ENCODE measurements at regions not wholly inside any gene's neighbourhood (a gene's known extent, or its start where the extent isn't known, plus 50 kb on each side); places are given as distances from the start of the nearest gene placed in this dataset.

DNA sequence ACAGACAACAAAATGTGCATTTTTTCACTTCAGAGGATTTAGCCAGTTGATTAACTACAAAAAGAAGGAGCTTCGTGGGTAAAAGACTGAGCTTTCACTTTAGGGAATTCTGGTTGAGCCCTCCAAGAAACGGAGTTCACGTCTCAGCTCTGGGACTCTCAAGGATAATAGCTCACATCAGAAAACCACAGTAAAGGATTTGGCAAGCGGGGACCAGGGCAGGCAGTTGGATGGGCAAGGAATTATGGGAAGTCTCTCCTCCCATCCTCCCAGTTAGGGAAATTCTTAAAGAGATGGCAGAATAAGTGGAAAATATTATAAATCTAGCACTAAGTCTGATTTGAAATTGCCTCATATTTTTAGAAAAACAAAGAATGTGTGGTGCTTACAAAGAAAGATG is 188.3 kb upstream of the EOMES start:
- no peak for DNase-seq (ENCODE audit: low spot score, unreplicated experiment)
- TF ChIP-seq CTCF (IDR thresholded peaks at IDR 0.05; ENCODE audit: unreplicated experiment): no peak
- Mint-ChIP-seq H3K27ac (no peak overlapping the region), H3K4me1 (ENCODE audit: low read depth) (no peaks in the 10 kb centered on the region), H3K4me3 (ENCODE audit: low read depth) (no peak overlapping the region), H3K27me3 (peaks cover 3% of the 10 kb centered on the region), H3K36me3 (ENCODE audit: insufficient read depth) (no peaks in the 10 kb centered on the region), H3K9me3 (ENCODE audit: low read depth) (no peaks in the 10 kb centered on the region)

- Mint-ChIP-seq H3K36me3 (ENCODE audit: insufficient read depth) (peaks cover 2% of the 10 kb centered on the region), H3K4me1 (ENCODE audit: low read depth) (no peaks in the 10 kb centered on the region), H3K4me3 (ENCODE audit: low read depth) (no peak overlapping the region), H3K27me3 (peaks cover under 1% of the 10 kb centered on the region), H3K27ac (no peak overlapping the region), H3K9me3 (ENCODE audit: low read depth) (no peaks in the 10 kb centered on the region)
- no peak for TF ChIP-seq CTCF (IDR thresholded peaks at IDR 0.05; ENCODE audit: unreplicated experiment)
- no peak for DNase-seq (ENCODE audit: low spot score, unreplicated experiment)
These were observed 192.1 kb upstream of the EOMES start for GRCh38 chr3:27914199-27914598.

- Mint-ChIP-seq H3K36me3 (ENCODE audit: insufficient read depth) (no peaks in the 10 kb centered on the region), H3K27me3 (no peaks in the 10 kb centered on the region), H3K4me1 (ENCODE audit: low read depth) (no peaks in the 10 kb centered on the region), H3K4me3 (ENCODE audit: low read depth) (no peak overlapping the region), H3K27ac (no peak overlapping the region), H3K9me3 (ENCODE audit: low read depth) (no peaks in the 10 kb centered on the region)
- no peak for TF ChIP-seq CTCF (IDR thresholded peaks at IDR 0.05; ENCODE audit: unreplicated experiment)
- no peak for DNase-seq (ENCODE audit: low spot score, unreplicated experiment)
These were observed 201.4 kb upstream of the EOMES start for GRCh38 chr3:27923349-27924068.

- no peak for TF ChIP-seq CTCF (IDR thresholded peaks at IDR 0.05; ENCODE audit: unreplicated experiment)
- Mint-ChIP-seq H3K36me3 (ENCODE audit: insufficient read depth) (no peaks in the 10 kb centered on the region), H3K9me3 (ENCODE audit: low read depth) (no peaks in the 10 kb centered on the region)
These were observed 205.8 kb upstream of the EOMES start for GRCh38 chr3:27927882-27928281.

DNA sequence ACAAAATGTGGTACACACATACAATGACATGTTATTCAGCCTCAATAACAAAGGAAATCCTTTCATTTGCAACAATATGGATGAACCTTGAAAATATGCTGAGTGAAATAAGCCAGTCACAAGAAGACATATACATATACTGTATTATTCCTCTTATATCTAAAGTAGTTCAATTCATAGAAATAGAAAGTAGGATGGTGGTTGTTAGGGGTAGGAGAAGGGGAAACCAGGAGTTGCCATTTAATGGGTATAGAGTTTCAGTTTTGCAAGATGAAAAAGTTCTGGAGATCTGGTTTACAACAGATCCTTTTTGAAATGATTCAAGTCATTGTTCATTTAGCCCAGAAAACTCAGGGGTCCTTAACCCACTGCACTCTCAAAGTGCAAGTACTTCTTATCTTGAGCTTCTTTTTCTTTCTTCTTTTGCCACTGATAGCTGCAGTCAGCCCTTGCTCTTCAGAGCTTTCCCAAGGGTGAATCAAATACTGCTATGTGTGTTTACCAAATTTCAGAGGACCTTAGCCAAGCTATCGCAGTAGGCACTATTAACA is 208.0 kb upstream of the EOMES start:
- Mint-ChIP-seq H3K9me3 (ENCODE audit: low read depth) (no peaks in the 10 kb centered on the region), H3K4me1 (ENCODE audit: low read depth) (no peaks in the 10 kb centered on the region), H3K4me3 (ENCODE audit: low read depth) (no peak overlapping the region), H3K27ac (no peak overlapping the region), H3K36me3 (ENCODE audit: insufficient read depth) (no peaks in the 10 kb centered on the region), H3K27me3 (no peaks in the 10 kb centered on the region)
- TF ChIP-seq CTCF (IDR thresholded peaks at IDR 0.05; ENCODE audit: unreplicated experiment): no peak
- no peak for DNase-seq (ENCODE audit: low spot score, unreplicated experiment)

More at GRCh38 chr3:27927882-27928281, 205.8 kb upstream of the EOMES start:
- Mint-ChIP-seq H3K27ac (no peak overlapping the region), H3K4me1 (ENCODE audit: low read depth) (no peaks in the 10 kb centered on the region), H3K4me3 (ENCODE audit: low read depth) (no peak overlapping the region), H3K27me3 (no peaks in the 10 kb centered on the region)
- DNase-seq (ENCODE audit: low spot score, unreplicated experiment): no peak

All from progenitor cell of endocrine pancreas (in vitro differentiated cells).